H1 (cell line): ENCODE measurements at regions not wholly inside any gene's neighbourhood (a gene's known extent, or its start where the extent isn't known, plus 50 kb on each side); places are given as distances from the start of the nearest gene placed in this dataset.

Source experiments
- CTCF ChIA-PET: fragments of 300-600 bp; sonication (Branson Sonifier 250); formaldehyde crosslinking; loops from one replicate; lab custom pipeline; 2021; ENCODE audit not compliant: partially characterized antibody; lab: Charles Lee
- POLR2A ChIA-PET: fragments of 300-600 bp; sonication (Branson Sonifier 250); formaldehyde crosslinking; loops from one replicate; lab custom pipeline; 2021; ENCODE audit warnings: inconsistent platforms; ENCODE audit not compliant: partially characterized antibody; lab: Charles Lee
- DNase-seq, 2 experiments: peaks; one replicate each; pipeline versions ENCODE4 v3.0.0 to v3.0.0-alpha.2; 2010 to 2022; ENCODE audit warnings: low spot score in 2 of 2, low read depth in 1 of 2, mixed read lengths in 1 of 2
- FAIRE-seq: peaks from 2 replicates; lab custom pipeline; 2011; peaks lifted over from hg19 to GRCh38; lab: Jason Lieb, UNC
- H2AFZ ChIP-seq: 2 replicates; pipeline ENCODE4 v1.8.1; 2012; ENCODE audit warnings: low read length, inconsistent platforms
- H2AK5ac ChIP-seq: 2 replicates; pipeline ENCODE4 v1.6.1; 2013; ENCODE audit warnings: low read depth, low read length
- H2BK120ac ChIP-seq: replicated peaks from 2 replicates; pipeline ENCODE3; 2013; ENCODE audit warnings: low read depth, low read length, inconsistent platforms
- H2BK12ac ChIP-seq: 2 replicates; pipeline ENCODE4 v1.6.1; 2013; ENCODE audit warnings: low read depth, low read length
- H2BK15ac ChIP-seq: 2 replicates; pipeline ENCODE4 v1.6.1; 2013; ENCODE audit warnings: low read length
- H2BK20ac ChIP-seq: 2 replicates; pipeline ENCODE4 v1.6.1; 2013; ENCODE audit warnings: low read length
- H2BK5ac ChIP-seq: 2 replicates; pipeline ENCODE4 v1.6.1; 2013; ENCODE audit warnings: low read depth, low read length
- H3K14ac ChIP-seq: 2 replicates; pipeline ENCODE4 v1.6.1; 2013; ENCODE audit warnings: inconsistent platforms; ENCODE audit not compliant: insufficient read length
- H3K18ac ChIP-seq: 2 replicates; pipeline ENCODE4 v1.6.1; 2013; ENCODE audit warnings: low read length; ENCODE audit errors: extremely low read depth
- H3K23ac ChIP-seq: 2 replicates; pipeline ENCODE4 v1.6.1; 2013; ENCODE audit warnings: inconsistent platforms; ENCODE audit not compliant: insufficient read length
- H3K23me2 ChIP-seq: 2 replicates; pipeline ENCODE4 v1.6.1; 2013; ENCODE audit warnings: low read depth, low read length
- H3K27ac ChIP-seq: 2 replicates; pipeline ENCODE4 v1.6.1; 2011; ENCODE audit warnings: low read depth, low read length, inconsistent platforms
- H3K27me3 ChIP-seq, 4 experiments: replicated peaks in 1 of 4; 1 replicate in 1 of 4; 2 replicates in 3 of 4; pipeline versions ENCODE4 v1.6.1 to v1.8.1; 2011 to 2013; ENCODE audit warnings: low read length in 3 of 4, mild to moderate bottlenecking in 3 of 4, inconsistent platforms in 2 of 4, mixed read lengths in 2 of 4, moderate library complexity in 1 of 4; ENCODE audit not compliant: control insufficient read depth in 3 of 4, insufficient read depth in 3 of 4; ENCODE audit errors: extremely low read depth in 1 of 4
- H3K36me3 ChIP-seq, 4 experiments: 2 replicates each; pipeline versions ENCODE4 v1.6.1 to v1.8.1; 2011 to 2013; ENCODE audit warnings: mild to moderate bottlenecking in 4 of 4, low read length in 3 of 4, moderate library complexity in 2 of 4, control low read depth in 1 of 4, inconsistent platforms in 1 of 4; ENCODE audit not compliant: insufficient read depth in 4 of 4, control insufficient read depth in 2 of 4
- H3K4ac ChIP-seq: replicated peaks from 2 replicates; pipeline ENCODE3; 2013; ENCODE audit warnings: low read length, low read depth, mixed read lengths, inconsistent platforms; ENCODE audit not compliant: insufficient read length
- H3K4me1 ChIP-seq, 4 experiments: replicated peaks in 1 of 4; 1 replicate in 1 of 4; 2 replicates in 3 of 4; pipeline versions ENCODE4 v1.6.1 to v1.8.1; 2011 to 2013; ENCODE audit warnings: low read length in 3 of 4, inconsistent platforms in 2 of 4, mixed read lengths in 1 of 4; ENCODE audit not compliant: insufficient read depth in 4 of 4, control insufficient read depth in 3 of 4
- H3K4me2 ChIP-seq, 2 experiments: 2 replicates each; pipeline versions ENCODE4 v1.6.1 to v1.8.1; 2011 to 2013; ENCODE audit warnings: low read depth in 2 of 2, low read length in 2 of 2, control low read depth in 1 of 2, inconsistent platforms in 1 of 2, mild to moderate bottlenecking in 1 of 2; ENCODE audit not compliant: insufficient read depth in 1 of 2
- H3K4me3 ChIP-seq, 4 experiments: fragments of 200-600, 300-600 bp in 1 of 4; sonication (generic), shearing (Covaris generic), sonication (Bioruptor Twin) in 1 of 4; 2 replicates each; pipeline versions ENCODE4 v1.5.1 to v1.8.1; 2011 to 2016; ENCODE audit warnings: low read length in 4 of 4, low read depth in 3 of 4, control low read depth in 2 of 4, inconsistent platforms in 2 of 4, mild to moderate bottlenecking in 2 of 4, mixed read lengths in 1 of 4, moderate library complexity in 1 of 4; ENCODE audit not compliant: insufficient read depth in 2 of 4; ENCODE audit errors: extremely low read depth in 1 of 4
- H3K56ac ChIP-seq: replicated peaks from 2 replicates; pipeline ENCODE3; 2013; ENCODE audit warnings: low read depth, mild to moderate bottlenecking, mixed read lengths, low read length, inconsistent platforms; ENCODE audit not compliant: insufficient read length
- H3K79me1 ChIP-seq: 2 replicates; pipeline ENCODE4 v1.6.1; 2013; ENCODE audit warnings: low read depth, low read length, control low read depth
- H3K79me2 ChIP-seq, 2 experiments: 2 replicates each; pipeline versions ENCODE4 v1.6.1 to v1.8.1; 2012 to 2013; ENCODE audit warnings: low read length in 2 of 2, mild to moderate bottlenecking in 2 of 2, inconsistent platforms in 1 of 2; ENCODE audit not compliant: insufficient read depth in 2 of 2, control insufficient read depth in 1 of 2
- H3K9ac ChIP-seq, 4 experiments: replicated peaks in 1 of 4; 1 replicate in 1 of 4; 2 replicates in 3 of 4; pipeline versions ENCODE4 v1.6.1 to v1.8.1; 2011 to 2013; ENCODE audit warnings: low read depth in 3 of 4, low read length in 3 of 4, control low read depth in 2 of 4, mild to moderate bottlenecking in 2 of 4, moderate library complexity in 2 of 4, inconsistent platforms in 1 of 4; ENCODE audit errors: extremely low read depth in 1 of 4
- H3K9me3 ChIP-seq, 2 experiments: 2 replicates each; pipeline versions ENCODE4 v1.6.1 to v1.8.1; 2012 to 2013; ENCODE audit warnings: mild to moderate bottlenecking in 2 of 2, moderate library complexity in 2 of 2, control low read depth in 1 of 2, inconsistent platforms in 1 of 2, low read depth in 1 of 2, low read length in 1 of 2, mixed read lengths in 1 of 2; ENCODE audit not compliant: insufficient read depth in 2 of 2
- H4K20me1 ChIP-seq, 2 experiments: replicated peaks in 1 of 2; 2 replicates each; pipeline versions ENCODE3 to v1.8.1; 2011 to 2013; ENCODE audit warnings: inconsistent platforms in 2 of 2, low read length in 2 of 2, mild to moderate bottlenecking in 1 of 2; ENCODE audit not compliant: insufficient read depth in 2 of 2, control insufficient read depth in 1 of 2
- H4K5ac ChIP-seq: 2 replicates; pipeline ENCODE4 v1.6.1; 2013; ENCODE audit warnings: low read length, low read depth, mixed read lengths, inconsistent platforms; ENCODE audit not compliant: insufficient read length
- H4K8ac ChIP-seq: 2 replicates; pipeline ENCODE4 v1.8.0; 2013; ENCODE audit warnings: mild to moderate bottlenecking, moderate library complexity, low read length, inconsistent platforms; ENCODE audit not compliant: insufficient read depth; ENCODE audit errors: extremely low read depth
- H4K91ac ChIP-seq: replicated peaks from 2 replicates; pipeline ENCODE3; 2013; ENCODE audit warnings: low read length, mixed read lengths, inconsistent platforms; ENCODE audit not compliant: insufficient read length
- CBX8 ChIP-seq: fragments of 300-800, 300-1000 bp; sonication (generic); IDR thresholded peaks from 2 replicates; pipeline ENCODE4 v1.7.1; 2016; ENCODE audit warnings: low read depth, low read length, borderline replicate concordance
- EP300 ChIP-seq, 2 experiments: IDR thresholded peaks; 1 replicate in 1 of 2; 2 replicates in 1 of 2; pipeline ENCODE4 v1.6.1; 2011 to 2012; ENCODE audit warnings: low read depth in 2 of 2, low read length in 2 of 2, mild to moderate bottlenecking in 2 of 2, borderline replicate concordance in 1 of 2, inconsistent platforms in 1 of 2, moderate library complexity in 1 of 2
- HDAC6 ChIP-seq: IDR thresholded peaks from one replicate; pipeline ENCODE4 v1.7.1; 2012; ENCODE audit warnings: low read depth, mild to moderate bottlenecking, inconsistent platforms, low read length, moderate library complexity
- NRF1 ChIP-seq: IDR thresholded peaks from 2 replicates; pipeline ENCODE4 v1.6.1; 2011; ENCODE audit warnings: mild to moderate bottlenecking, low read depth, low read length, improper control_type of control experiment
- SIN3A ChIP-seq, 2 experiments: IDR thresholded peaks in 1 of 2; conservative IDR thresholded peaks in 1 of 2; 2 replicates each; pipeline ENCODE4 v1.6.1; 2011 to 2012; ENCODE audit warnings: low read length in 2 of 2, improper control_type of control experiment in 1 of 2, low read depth in 1 of 2, mild to moderate bottlenecking in 1 of 2
- SUZ12 ChIP-seq: fragments of 200-600 bp; sonication (generic); IDR thresholded peaks from 2 replicates; pipeline ENCODE4 v1.6.1; 2012; ENCODE audit warnings: mild to moderate bottlenecking, inconsistent platforms, low read length, moderate library complexity, mixed read lengths
- TAF7 ChIP-seq: optimal IDR thresholded peaks from 2 replicates; pipeline ENCODE3; 2011; ENCODE audit warnings: low read depth, mild to moderate bottlenecking, inconsistent platforms, low read length, moderate library complexity, borderline replicate concordance
- WGBS, 2 experiments: shearing (Covaris generic) in 1 of 2; methylation state at CpG; one replicate each; pipeline versions ENCODE4 v1.1.6 to v1.1.7; 2013 to 2015; ENCODE audit warnings: low lambda C conversion rate in 2 of 2, mixed read lengths in 2 of 2, inconsistent platforms in 1 of 2, low coverage in 1 of 2, missing lambda C conversion rate in 1 of 2; ENCODE audit not compliant: insufficient replicate concordance in 2 of 2, insufficient coverage in 1 of 2, insufficient read length in 1 of 2; ENCODE audit errors: extremely low coverage in 1 of 2, missing lambda C conversion rate in 1 of 2; 5-methylcytosine and 5-hydroxymethylcytosine counted together

- no peak overlapping the region for H3K27ac ChIP-seq
- H2AFZ ChIP-seq: no peak overlapping the region
- DNase-seq (no peak), FAIRE-seq (no peak)
- no peak overlapping the region for H3K23ac ChIP-seq
- no peak overlapping the region for H3K4me2 ChIP-seq
- H3K4ac ChIP-seq: no peak overlapping the region
- no peaks in the 10 kb centered on the region for H3K27me3 ChIP-seq
- H3K4me1 ChIP-seq: no peaks in the 10 kb centered on the region
- no peak overlapping the region for H4K91ac ChIP-seq
- H3K23me2 ChIP-seq: no peaks in the 10 kb centered on the region
- H2BK5ac ChIP-seq: no peak overlapping the region
- H4K5ac ChIP-seq: no peak overlapping the region
- no peak overlapping the region for H2BK15ac ChIP-seq
- no peak overlapping the region for H2BK120ac ChIP-seq
- H2BK20ac ChIP-seq: no peak overlapping the region
- no peak overlapping the region for H3K14ac ChIP-seq
- H3K18ac ChIP-seq: no peak overlapping the region
- H3K4me3 ChIP-seq: no peak overlapping the region
- H3K9me3 ChIP-seq: no peaks in the 10 kb centered on the region
- no peaks in the 10 kb centered on the region for H3K36me3 ChIP-seq
- H3K56ac ChIP-seq: no peak overlapping the region
- no peaks in the 10 kb centered on the region for H3K79me2 ChIP-seq
- 93% methylated on average over 1 of the region's 1 CpG; no CpG with 5 or more reads in 1 of the 2 experiments for WGBS, 2 experiments
- ChIA-PET CTCF (no interaction called here), POLR2A (no interaction called here)
- no peaks in the 10 kb centered on the region for H4K20me1 ChIP-seq
- H3K9ac ChIP-seq: no peak overlapping the region
- H4K8ac ChIP-seq: no peak overlapping the region
- no peaks in the 10 kb centered on the region for H3K79me1 ChIP-seq
- no peak overlapping the region for H2BK12ac ChIP-seq
- H2AK5ac ChIP-seq: no peak overlapping the region
- TF ChIP-seq EP300 (IDR thresholded peaks at IDR 0.05; ENCODE audit: borderline replicate concordance in 1 of 2, low read depth in 2 of 2, low read length in 2 of 2): no peak
- no peak for TF ChIP-seq SIN3A (conservative IDR thresholded peaks at IDR 0.05 in 1 of 2, IDR thresholded peaks at IDR 0.05 in 1 of 2; ENCODE audit: low read depth in 1 of 2, low read length in 2 of 2)
- no peak for TF ChIP-seq CBX8
- no peak for TF ChIP-seq TAF7
- TF ChIP-seq SUZ12: no peak
- TF ChIP-seq NRF1: no peak
- no peak for TF ChIP-seq HDAC6
Observed at GRCh38 chr2:184272056-184272455, 326.3 kb upstream of the ZNF804A start.
